COLO668 (cell line): ENCODE measurements at regions not wholly inside any gene's neighbourhood (a gene's known extent, or its start where the extent isn't known, plus 50 kb on each side); places are given as distances from the start of the nearest gene placed in this dataset.
A peak's percentile ranks its signal among the peaks of the same experiment; 100 is the strongest.
"Not testable (repeated sequence)": the region's sequence is repeated elsewhere in the genome, so short reads cannot be mapped to it uniquely, and the experiment has no call there.

ENCODE experiments used
- DNase-seq: peaks from one replicate; lab custom pipeline; 2025; ENCODE audit not compliant: unreplicated experiment; lab: John Stamatoyannopoulos, UW

GRCh38 chrX:121283921-121284320 is 236.5 kb downstream of the GLUD2 start:
- DNase-seq: no peak

- no peak for DNase-seq
These were observed 251.1 kb downstream of the GLUD2 start for GRCh38 chrX:121298499-121298898.

- no peak for DNase-seq
These were observed 253.9 kb downstream of the GLUD2 start for GRCh38 chrX:121301356-121301755.

DNA sequence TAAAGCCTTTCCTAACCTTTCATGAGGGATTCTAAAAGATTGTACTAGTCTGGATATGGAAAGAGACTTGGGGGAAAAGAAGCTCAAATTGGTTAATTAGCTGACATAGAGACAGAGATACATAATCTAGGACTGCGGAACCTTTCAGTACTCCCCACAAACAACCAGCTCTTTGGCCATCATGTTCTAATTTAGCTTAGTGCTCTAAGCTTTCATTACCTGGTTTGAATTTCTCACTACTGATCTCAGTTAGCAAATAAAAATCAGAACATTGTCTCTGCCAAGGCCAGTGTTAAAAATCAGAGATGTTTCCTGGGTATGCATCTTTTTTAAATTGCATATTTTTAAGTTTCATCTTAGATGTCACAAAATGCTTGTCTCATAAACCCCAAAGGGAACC is 254.4 kb downstream of the GLUD2 start:
- no peak for DNase-seq

- DNase-seq: no peak
These were observed 260.0 kb downstream of the GLUD2 start for GRCh38 chrX:121307449-121307848.

GRCh38 chrX:121308276-121308805 is 260.9 kb downstream of the GLUD2 start:
- DNase-seq: peak; percentile 14

GRCh38 chrX:121310820-121311219 is 263.4 kb downstream of the GLUD2 start:
- no peak for DNase-seq

GRCh38 chrX:121320441-121320840 is 273.0 kb downstream of the GLUD2 start:
- no peak for DNase-seq

GRCh38 chrX:121322159-121322558 is 274.7 kb downstream of the GLUD2 start:
- no peak for DNase-seq

- no peak for DNase-seq
These were observed 275.9 kb downstream of the GLUD2 start for GRCh38 chrX:121323337-121323736.

DNA sequence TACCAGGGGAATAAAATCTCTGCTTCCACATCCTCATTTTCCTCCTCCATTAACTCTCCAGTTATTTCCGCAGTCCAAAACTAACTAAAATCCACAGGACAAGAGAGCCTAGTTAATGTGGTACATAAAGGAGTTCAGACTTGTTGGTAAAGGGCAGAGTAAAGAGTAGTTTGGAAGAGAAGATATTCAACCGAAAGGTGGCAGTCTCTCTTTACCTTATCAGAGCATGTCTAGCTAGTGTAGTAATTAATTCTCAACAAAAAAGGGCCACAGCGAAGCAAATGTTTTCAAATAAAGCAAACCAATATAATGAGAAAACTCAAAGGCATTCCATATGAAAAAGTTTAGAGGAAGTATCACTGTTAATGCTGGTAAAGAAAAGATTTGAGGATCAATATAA is 286.5 kb downstream of the GLUD2 start:
- no peak for DNase-seq

DNA sequence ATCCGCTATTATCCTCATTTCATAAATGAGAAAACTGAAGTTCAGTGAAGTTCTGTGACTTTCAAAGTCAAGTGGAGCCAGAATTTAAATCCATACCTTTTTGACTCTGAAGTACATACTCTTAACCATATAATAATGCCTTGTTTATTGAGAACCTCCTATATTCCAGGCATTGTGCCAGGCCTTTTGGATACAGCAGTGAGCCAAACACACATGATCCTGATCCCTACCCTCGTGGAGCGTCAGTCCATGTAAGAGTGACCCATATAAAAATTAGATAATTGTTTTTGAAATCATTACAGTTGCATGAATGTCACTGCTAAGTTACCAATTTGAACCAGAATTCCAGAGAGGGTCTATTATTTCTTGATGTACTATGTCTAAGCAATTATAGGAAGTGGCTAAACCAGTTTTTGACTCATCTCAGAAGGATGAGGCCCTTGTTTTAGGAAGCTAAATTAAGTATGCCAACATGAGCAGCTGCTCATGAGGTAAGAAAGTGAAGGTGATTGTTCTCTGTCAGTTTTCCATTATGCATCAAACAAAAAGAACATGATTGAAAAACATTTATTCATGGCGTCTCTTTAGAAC is 289.5 kb downstream of the GLUD2 start:
- no peak for DNase-seq

DNA sequence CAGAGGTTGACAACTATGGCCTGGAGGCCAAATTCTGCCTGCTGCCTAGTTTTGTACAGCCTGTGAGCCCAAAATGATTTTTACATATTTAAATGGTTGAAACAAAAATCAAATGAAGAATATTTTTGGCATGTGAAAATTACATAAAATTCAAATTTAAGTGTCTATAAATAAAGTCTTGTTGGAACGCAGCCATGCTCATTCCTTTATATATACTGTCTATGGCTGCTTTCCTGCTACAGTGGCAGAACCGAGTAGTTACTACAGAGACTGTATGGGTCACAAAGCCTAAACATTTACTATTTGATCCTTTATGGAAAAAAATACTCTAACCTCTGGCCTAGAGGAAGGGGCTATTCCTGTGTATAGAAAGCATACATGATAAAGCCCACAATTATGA is 290.4 kb downstream of the GLUD2 start:
- DNase-seq: no peak

GRCh38 chrX:121349263-121349662 is 301.9 kb downstream of the GLUD2 start:
- no peak for DNase-seq

DNA sequence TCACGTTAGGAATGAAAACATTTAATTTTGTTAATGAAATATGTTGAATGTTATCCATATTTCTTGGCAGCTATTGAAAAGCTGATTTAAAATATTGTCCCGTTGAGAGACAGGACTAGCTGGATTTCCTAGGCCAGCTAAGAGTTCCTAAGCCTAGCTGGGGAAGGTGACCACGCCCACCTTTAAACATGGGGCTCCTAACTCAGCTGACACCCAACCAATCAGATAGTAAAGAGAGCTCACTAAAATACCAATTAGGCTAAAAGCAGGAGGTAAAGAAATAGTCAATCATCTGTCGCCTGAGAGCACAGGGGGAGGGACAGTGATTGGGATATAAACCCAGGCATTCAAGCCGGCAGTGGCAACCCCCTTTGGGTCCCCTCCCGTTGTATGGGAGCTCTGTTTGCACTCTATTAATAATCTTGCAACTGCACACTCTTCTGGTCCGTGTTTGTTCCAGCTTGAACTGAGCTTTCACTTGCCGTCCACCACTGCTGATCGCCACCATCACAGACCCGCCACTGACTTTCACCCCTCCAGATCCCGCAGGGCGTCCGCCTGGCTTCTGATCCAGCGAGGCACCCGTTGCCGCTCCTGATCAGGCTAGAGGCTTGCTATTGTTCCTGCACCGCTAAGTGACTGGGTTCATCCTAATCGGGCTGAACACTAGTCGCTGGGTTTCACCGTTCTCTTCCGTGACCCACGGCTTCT is 308.9 kb downstream of the GLUD2 start:
- DNase-seq: no peak

GRCh38 chrX:121356850-121357171 is 309.4 kb downstream of the GLUD2 start:
- DNase-seq: no peak

DNA sequence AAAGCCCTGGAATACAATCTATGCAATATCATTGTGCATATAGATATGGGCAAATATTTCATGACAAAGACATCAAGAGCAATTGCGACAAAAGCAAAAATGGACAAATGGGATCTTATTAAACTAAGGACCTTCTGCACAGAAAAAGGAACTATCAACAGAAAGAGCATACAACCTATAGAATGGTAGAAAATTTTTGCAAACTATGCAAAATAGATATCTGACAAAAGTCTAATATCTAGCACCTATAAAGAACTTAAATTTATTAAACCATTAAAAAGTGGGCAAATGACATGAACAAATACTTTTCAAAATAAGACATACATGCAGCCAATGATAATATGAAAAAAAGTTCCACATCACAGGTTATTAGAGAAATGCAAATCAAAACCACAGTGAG is 312.9 kb downstream of the GLUD2 start:
- no peak for DNase-seq

DNA sequence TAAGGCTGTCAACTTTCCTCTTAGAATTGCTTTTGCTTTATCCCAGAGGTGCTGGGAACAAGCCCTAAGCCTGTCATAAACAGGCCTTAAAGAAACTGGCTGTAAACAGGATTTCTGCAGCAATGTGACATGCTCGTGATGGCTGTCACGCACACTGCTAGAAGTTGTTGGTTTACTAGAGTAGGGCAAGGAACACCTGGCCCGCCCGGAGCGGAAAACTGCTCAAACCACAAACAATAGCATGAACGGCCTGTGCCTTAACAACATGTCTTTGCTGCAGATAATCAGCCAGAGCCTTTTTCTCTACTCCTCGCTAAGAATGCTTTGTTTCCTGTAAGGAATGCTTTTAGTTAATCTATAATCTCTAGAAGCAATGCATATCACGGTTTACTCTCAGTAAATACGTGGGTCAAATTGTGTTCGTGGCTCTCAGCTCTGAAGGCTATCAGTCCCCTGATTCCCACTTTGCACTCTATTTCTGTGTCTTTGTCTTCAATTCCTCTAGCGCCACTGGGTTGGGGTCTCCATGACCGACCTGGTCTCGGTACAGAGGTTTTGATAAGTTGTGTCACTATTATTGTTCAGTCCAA is 318.3 kb downstream of the GLUD2 start:
- no peak for DNase-seq

DNA sequence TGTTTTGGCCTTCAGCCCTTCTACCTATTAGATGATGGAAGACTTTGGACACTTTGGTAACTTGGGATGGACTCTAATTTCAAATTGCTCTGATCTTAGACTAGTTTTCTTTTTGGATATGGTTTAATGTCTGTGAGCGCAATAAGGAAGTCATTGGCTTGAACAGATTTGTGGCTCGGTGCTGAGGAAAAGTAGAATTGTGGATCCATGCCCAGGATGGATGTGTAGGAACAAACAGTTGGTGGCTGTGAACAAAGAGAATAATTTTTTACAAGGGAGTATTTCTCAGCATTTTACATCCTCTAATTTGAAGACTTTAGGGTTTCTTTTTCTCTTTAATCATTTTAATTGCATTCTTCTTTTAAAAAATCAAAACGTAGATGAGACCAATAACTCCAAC is 327.1 kb downstream of the GLUD2 start:
- DNase-seq: no peak

- not testable (repeated sequence) for DNase-seq
These were observed 334.5 kb downstream of the GLUD2 start for GRCh38 chrX:121381915-121382314.

DNA sequence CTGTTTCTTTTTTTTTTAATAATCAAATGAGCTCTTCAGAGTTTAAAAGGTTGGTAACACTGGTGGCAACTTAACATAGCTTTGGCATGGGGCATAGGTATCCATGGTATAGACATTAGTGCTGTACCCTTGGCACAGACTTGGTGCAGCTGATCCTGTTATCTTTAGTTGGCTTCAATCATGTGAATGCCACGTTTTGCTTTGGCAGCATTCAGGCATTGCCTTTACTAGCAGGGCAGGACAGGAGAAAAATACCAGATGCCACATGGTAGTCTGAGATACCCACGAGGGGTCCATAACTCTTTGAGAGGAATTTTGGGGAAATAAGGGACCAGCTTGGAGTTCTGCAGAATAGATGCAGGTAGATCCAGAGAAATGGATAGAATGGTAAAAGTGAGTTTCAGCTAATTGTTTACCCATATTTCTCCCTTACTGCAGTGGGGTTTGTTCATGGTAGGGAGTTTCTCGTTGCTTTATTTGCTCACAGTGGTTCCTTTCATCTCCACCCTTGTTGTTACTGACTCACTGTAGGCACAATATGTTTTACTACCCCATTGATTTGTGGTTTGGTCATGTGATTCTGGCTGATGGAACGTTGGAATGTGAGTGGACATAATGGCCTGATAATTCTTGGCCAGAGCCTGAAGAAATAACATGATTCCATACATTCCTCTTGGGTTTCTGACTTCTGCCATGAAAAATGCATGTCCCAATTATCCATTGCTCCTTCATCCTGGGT is 342.7 kb downstream of the GLUD2 start:
- DNase-seq: no peak

GRCh38 chrX:121405826-121406225 is 358.4 kb downstream of the GLUD2 start:
- DNase-seq: no peak
